ENCODE measurements at regions not wholly inside any gene's neighbourhood (a gene's known extent, or its start where the extent isn't known, plus 50 kb on each side); places are given as distances from the start of the nearest gene placed in this dataset.

- TF ChIP-seq CTCF (IDR thresholded peaks at IDR 0.05; ENCODE audit: extremely low read depth in 1 of 2, insufficient read depth in 1 of 2, low read depth in 1 of 2, low read length in 2 of 2) (no peak), POLR2A (IDR thresholded peaks at IDR 0.05; ENCODE audit: low read depth, low read length) (no peak), MYC (IDR thresholded peaks at IDR 0.05; ENCODE audit: low read depth, low read length) (no peak), POLR2AphosphoS5 (IDR thresholded peaks at IDR 0.05; ENCODE audit: insufficient read depth, low read depth, low read length) (no peak), JUN (IDR thresholded peaks at IDR 0.05; ENCODE audit: borderline replicate concordance, insufficient read depth, insufficient read length, low read depth) (no peak), EZH2 (IDR thresholded peaks at IDR 0.05; ENCODE audit: borderline replicate concordance, low read depth, low read length, severe bottlenecking) (no peak), MAX (IDR thresholded peaks at IDR 0.05; ENCODE audit: insufficient read depth, insufficient read length) (no peak)
These were observed 97.8 kb downstream of the DACT1 start for GRCh38 chr14:58735596-58735995.
